ENCODE measurements at regions not wholly inside any gene's neighbourhood (a gene's known extent, or its start where the extent isn't known, plus 50 kb on each side); places are given as distances from the start of the nearest gene placed in this dataset.

DNA sequence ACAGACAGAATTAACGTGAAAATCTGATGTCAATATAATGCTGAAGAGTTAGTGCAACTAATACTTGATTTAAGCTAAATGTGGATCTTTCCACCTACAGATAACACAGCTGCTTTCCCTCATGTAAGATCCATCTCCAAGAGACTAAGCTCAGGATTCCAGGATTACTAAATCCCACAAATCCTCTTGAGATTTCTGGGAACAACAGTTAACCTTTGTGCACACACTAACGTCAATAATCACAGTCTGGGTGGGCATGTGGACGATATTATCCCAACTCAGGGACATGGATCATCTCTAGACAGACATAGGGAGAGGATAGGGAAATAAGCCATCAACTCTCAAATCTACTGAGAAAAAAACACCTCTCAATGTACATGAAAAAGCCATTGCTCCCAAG is 432.6 kb downstream of the SATB2 start:
- Histone ChIP-seq H3K9ac (no peak overlapping the region), H4K20me1 (ENCODE audit: insufficient read depth) (no peaks in the 10 kb centered on the region), H3K4me3 (no peak overlapping the region), H3K9me3 (ENCODE audit: low read depth) (no peaks in the 10 kb centered on the region), H3K27me3 (replicated peaks; ENCODE audit: insufficient read depth) (no peaks in the 10 kb centered on the region), H3K4me2 (ENCODE audit: unreplicated experiment) (no peak overlapping the region), H3K79me2 (ENCODE audit: insufficient read depth) (no peaks in the 10 kb centered on the region), H3K36me3 (ENCODE audit: low read depth) (no peaks in the 10 kb centered on the region), H2AFZ (no peak overlapping the region), H3K4me1 (ENCODE audit: insufficient read depth) (no peaks in the 10 kb centered on the region), H3K9me2 (ENCODE audit: insufficient read depth) (no peaks in the 10 kb centered on the region), H3F3A (ENCODE audit: insufficient read depth) (no peaks in the 10 kb centered on the region), H3K27ac (no peak overlapping the region)
- in situ Hi-C loops (cut with MboI): no loop called here
- WGBS, 2 experiments (ENCODE audit: low coverage in 1 of 2, low lambda C conversion rate in 2 of 2, missing lambda C conversion rate in 2 of 2): 43 to 50% methylated on average over 3 of the region's 3 CpGs
- TF ChIP-seq EZH2phosphoT487 (IDR thresholded peaks at IDR 0.05; ENCODE audit: insufficient read depth, low read depth): no peak
- no peak for TF ChIP-seq EZH2 (IDR thresholded peaks at IDR 0.05; ENCODE audit: insufficient read depth, poor library complexity, severe bottlenecking)
- DNase-seq: no peak

DNA sequence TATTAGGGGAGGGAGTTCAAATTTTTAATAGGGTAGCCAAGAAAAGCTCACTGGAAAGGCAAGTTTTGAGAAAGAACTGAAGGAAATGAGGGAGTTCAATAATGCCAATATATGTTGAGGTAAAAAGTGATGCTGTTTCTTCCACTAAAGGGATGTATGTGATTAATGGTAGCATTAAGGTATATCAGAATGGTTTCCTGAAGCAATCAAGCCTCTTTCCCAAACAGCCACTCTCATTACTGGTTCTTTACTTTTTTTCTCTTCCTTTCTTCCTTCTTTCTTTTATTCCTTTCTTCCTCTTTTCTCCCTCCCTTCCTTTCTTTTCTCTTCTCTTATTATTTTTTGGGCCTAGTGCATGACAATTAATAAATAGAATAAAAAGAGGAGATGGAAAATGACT is 433.5 kb downstream of the SATB2 start:
- DNase-seq: no peak
- Histone ChIP-seq H3K27ac (no peak overlapping the region), H3K9me2 (ENCODE audit: insufficient read depth) (no peaks in the 10 kb centered on the region), H4K20me1 (ENCODE audit: insufficient read depth) (no peaks in the 10 kb centered on the region), H3K4me2 (ENCODE audit: unreplicated experiment) (no peak overlapping the region), H3K36me3 (ENCODE audit: low read depth) (no peaks in the 10 kb centered on the region), H3K9me3 (ENCODE audit: low read depth) (no peaks in the 10 kb centered on the region), H3K4me1 (ENCODE audit: insufficient read depth) (no peaks in the 10 kb centered on the region), H3F3A (ENCODE audit: insufficient read depth) (no peaks in the 10 kb centered on the region), H2AFZ (no peak overlapping the region), H3K9ac (no peak overlapping the region), H3K4me3 (no peak overlapping the region), H3K27me3 (replicated peaks; ENCODE audit: insufficient read depth) (no peaks in the 10 kb centered on the region), H3K79me2 (ENCODE audit: insufficient read depth) (no peaks in the 10 kb centered on the region)
- TF ChIP-seq EZH2phosphoT487 (IDR thresholded peaks at IDR 0.05; ENCODE audit: insufficient read depth, low read depth): no peak
- no peak for TF ChIP-seq EZH2 (IDR thresholded peaks at IDR 0.05; ENCODE audit: insufficient read depth, poor library complexity, severe bottlenecking)
- in situ Hi-C loops (cut with MboI): no loop called here

DNA sequence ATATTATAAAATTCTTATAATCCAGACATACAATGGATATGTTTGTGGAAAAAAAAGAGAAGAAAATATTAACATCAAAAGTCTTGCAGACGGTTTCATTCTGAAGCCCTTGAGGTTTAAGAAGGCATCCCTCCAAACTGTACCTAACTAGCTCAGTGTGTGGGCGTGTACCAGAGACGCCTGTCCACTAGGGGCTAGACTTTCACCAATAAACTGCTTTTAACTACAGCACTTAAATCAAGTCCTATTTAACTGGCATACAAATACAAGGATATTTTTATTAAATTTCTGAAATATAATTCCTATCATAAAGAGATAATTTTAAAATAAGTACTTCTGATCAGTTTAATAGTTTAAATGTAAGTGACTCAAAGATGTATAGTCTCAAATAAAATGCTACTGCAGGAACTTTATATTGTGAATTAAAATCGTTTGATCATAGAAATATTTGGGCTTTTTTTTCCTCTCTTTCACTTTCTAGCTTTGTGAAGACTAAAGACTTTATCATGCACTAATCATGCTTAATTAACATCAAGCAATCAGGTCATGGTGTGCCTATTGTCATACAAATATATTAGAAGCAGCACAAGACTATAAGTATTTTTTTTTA is 437.7 kb downstream of the SATB2 start:
- H3K9me2 ChIP-seq (ENCODE audit: insufficient read depth): no peaks in the 10 kb centered on the region
- H3K4me1 ChIP-seq (ENCODE audit: insufficient read depth): no peaks in the 10 kb centered on the region
- peak; percentile 72 for DNase-seq
- no peaks in the 10 kb centered on the region for H3K27me3 ChIP-seq (replicated peaks; ENCODE audit: insufficient read depth)
- H3K9ac ChIP-seq: no peak overlapping the region
- no peaks in the 10 kb centered on the region for H3K9me3 ChIP-seq (ENCODE audit: low read depth)
- no peak overlapping the region for H2AFZ ChIP-seq
- WGBS, 2 experiments (ENCODE audit: low coverage in 1 of 2, low lambda C conversion rate in 2 of 2, missing lambda C conversion rate in 2 of 2): 28% methylated on average over 4 of the region's 4 CpGs
- H3K79me2 ChIP-seq (ENCODE audit: insufficient read depth): no peaks in the 10 kb centered on the region
- H3F3A ChIP-seq (ENCODE audit: insufficient read depth): no peaks in the 10 kb centered on the region
- no peak overlapping the region for H3K4me2 ChIP-seq (ENCODE audit: unreplicated experiment)
- H3K4me3 ChIP-seq: no peak overlapping the region
- H4K20me1 ChIP-seq (ENCODE audit: insufficient read depth): no peaks in the 10 kb centered on the region
- no peaks in the 10 kb centered on the region for H3K36me3 ChIP-seq (ENCODE audit: low read depth)
- no peak for TF ChIP-seq EZH2phosphoT487 (IDR thresholded peaks at IDR 0.05; ENCODE audit: insufficient read depth, low read depth)
- TF ChIP-seq EZH2 (IDR thresholded peaks at IDR 0.05; ENCODE audit: insufficient read depth, poor library complexity, severe bottlenecking): no peak
- H3K27ac ChIP-seq: no peak overlapping the region
- in situ Hi-C loops (cut with MboI): no loop called here

DNA sequence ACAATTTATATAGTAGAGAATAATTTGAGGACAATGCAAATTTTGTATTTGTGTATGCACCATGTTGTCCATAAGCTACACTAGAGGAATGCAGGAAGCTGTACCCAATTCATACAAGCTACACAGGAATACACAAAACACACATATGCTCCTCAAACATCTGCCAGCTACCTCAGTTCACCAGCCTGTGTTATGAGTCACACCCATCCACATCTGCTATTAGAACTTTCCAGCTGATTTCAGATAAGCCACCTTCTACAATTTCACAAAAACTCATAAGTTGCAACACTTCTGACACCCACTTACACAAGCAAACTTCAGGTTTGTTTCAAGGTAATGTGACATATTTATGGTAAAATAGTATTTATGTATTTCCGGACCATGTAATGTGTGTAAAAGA is 438.9 kb downstream of the SATB2 start:
- H2AFZ ChIP-seq: no peak overlapping the region
- H3K36me3 ChIP-seq (ENCODE audit: low read depth): no peaks in the 10 kb centered on the region
- in situ Hi-C loops (cut with MboI): no loop called here
- H3F3A ChIP-seq (ENCODE audit: insufficient read depth): no peaks in the 10 kb centered on the region
- 0 to 5% methylated on average over 1 of the region's 1 CpG for WGBS, 2 experiments (ENCODE audit: low coverage in 1 of 2, low lambda C conversion rate in 2 of 2, missing lambda C conversion rate in 2 of 2)
- no peak overlapping the region for H3K4me3 ChIP-seq
- peak; percentile 12 for DNase-seq
- no peaks in the 10 kb centered on the region for H4K20me1 ChIP-seq (ENCODE audit: insufficient read depth)
- no peak overlapping the region for H3K9ac ChIP-seq
- H3K27ac ChIP-seq: no peak overlapping the region
- H3K79me2 ChIP-seq (ENCODE audit: insufficient read depth): no peaks in the 10 kb centered on the region
- no peak overlapping the region for H3K4me2 ChIP-seq (ENCODE audit: unreplicated experiment)
- TF ChIP-seq EZH2phosphoT487 (IDR thresholded peaks at IDR 0.05; ENCODE audit: insufficient read depth, low read depth): no peak
- TF ChIP-seq EZH2 (IDR thresholded peaks at IDR 0.05; ENCODE audit: insufficient read depth, poor library complexity, severe bottlenecking): no peak
- H3K27me3 ChIP-seq (replicated peaks; ENCODE audit: insufficient read depth): no peaks in the 10 kb centered on the region
- no peaks in the 10 kb centered on the region for H3K9me3 ChIP-seq (ENCODE audit: low read depth)
- H3K4me1 ChIP-seq (ENCODE audit: insufficient read depth): no peaks in the 10 kb centered on the region
- no peaks in the 10 kb centered on the region for H3K9me2 ChIP-seq (ENCODE audit: insufficient read depth)

DNA sequence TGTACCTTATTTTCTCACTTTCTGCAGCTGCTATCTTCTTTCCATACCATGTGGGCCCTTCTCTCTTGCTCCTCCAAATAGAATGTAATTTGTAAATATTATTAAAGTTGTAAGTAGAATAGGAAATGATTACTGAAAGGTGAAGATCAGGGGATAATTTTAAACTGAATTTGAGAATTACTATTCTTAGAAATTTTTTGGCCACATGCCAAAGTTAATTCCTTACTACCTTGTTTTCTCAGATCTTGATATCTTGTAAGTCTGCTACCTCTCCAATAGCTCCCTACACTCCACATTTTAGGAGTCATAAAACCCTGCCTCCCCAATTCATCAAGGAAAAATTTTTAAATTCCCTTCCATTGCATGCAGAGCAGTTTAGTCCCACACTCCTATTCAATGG is 442.7 kb downstream of the SATB2 start:
- H3K9me3 ChIP-seq (ENCODE audit: low read depth): no peaks in the 10 kb centered on the region
- no peak overlapping the region for H3K27ac ChIP-seq
- no peaks in the 10 kb centered on the region for H3K79me2 ChIP-seq (ENCODE audit: insufficient read depth)
- no peak overlapping the region for H3K4me3 ChIP-seq
- peak; percentile 3 for DNase-seq
- H3K4me1 ChIP-seq (ENCODE audit: insufficient read depth): no peaks in the 10 kb centered on the region
- H3K27me3 ChIP-seq (replicated peaks; ENCODE audit: insufficient read depth): no peaks in the 10 kb centered on the region
- no peaks in the 10 kb centered on the region for H3K9me2 ChIP-seq (ENCODE audit: insufficient read depth)
- no peak overlapping the region for H3K4me2 ChIP-seq (ENCODE audit: unreplicated experiment)
- in situ Hi-C loops (cut with MboI): no loop called here
- no peaks in the 10 kb centered on the region for H4K20me1 ChIP-seq (ENCODE audit: insufficient read depth)
- H3K36me3 ChIP-seq (ENCODE audit: low read depth): no peaks in the 10 kb centered on the region
- H3K9ac ChIP-seq: no peak overlapping the region
- no peaks in the 10 kb centered on the region for H3F3A ChIP-seq (ENCODE audit: insufficient read depth)
- TF ChIP-seq EZH2phosphoT487 (IDR thresholded peaks at IDR 0.05; ENCODE audit: insufficient read depth, low read depth) (no peak), EZH2 (IDR thresholded peaks at IDR 0.05; ENCODE audit: insufficient read depth, poor library complexity, severe bottlenecking) (no peak)
- no peak overlapping the region for H2AFZ ChIP-seq
